CD4-positive, alpha-beta T cell (primary cell): ENCODE measurements at regions not wholly inside any gene's neighbourhood (a gene's known extent, or its start where the extent isn't known, plus 50 kb on each side); places are given as distances from the start of the nearest gene placed in this dataset.

Experiments used
- ATAC-seq: fragments of 200-7000 bp; cut with Tn5 transposase; one replicate; pipeline ENCODE4 v1.10.0; 2022; ENCODE audit warnings: mild to moderate bottlenecking; ENCODE audit not compliant: poor library complexity
- CTCF ChIA-PET: fragments of 350-600 bp; sonication (Branson Sonifier 250); formaldehyde crosslinking; loops from one replicate; lab custom pipeline; 2021; ENCODE audit warnings: antibody characterized with exemption, inconsistent platforms; lab: Charles Lee
- POLR2A ChIA-PET: fragments of 350-600 bp; sonication (Branson Sonifier 250); formaldehyde crosslinking; loops from one replicate; lab custom pipeline; 2021; ENCODE audit warnings: antibody characterized with exemption, inconsistent platforms; lab: Charles Lee
- DNase-seq, 14 experiments: peaks; one replicate each; pipeline ENCODE4 v3.0.0-alpha.2; 2013 to 2020; ENCODE audit warnings: mixed read lengths in 2 of 14
- H3K27ac ChIP-seq, 2 donors: one replicate each; pipeline versions ENCODE4 v1.5.1 to v1.7.0; 2013; ENCODE audit warnings: low read length in 2 of 2, low read depth in 1 of 2, mild to moderate bottlenecking in 1 of 2
- H3K27me3 ChIP-seq, 2 experiments: 1 replicate in 1 of 2; 2 replicates in 1 of 2; pipeline versions ENCODE4 v1.6.1 to v1.7.0; 2013; ENCODE audit warnings: low read length in 2 of 2, control low read depth in 1 of 2, mild to moderate bottlenecking in 1 of 2, moderate library complexity in 1 of 2; ENCODE audit not compliant: insufficient read depth in 2 of 2, control insufficient read depth in 1 of 2
- H3K36me3 ChIP-seq: one replicate; pipeline ENCODE4 v1.6.1; 2013; ENCODE audit warnings: low read length, control low read depth; ENCODE audit not compliant: insufficient read depth
- H3K4me1 ChIP-seq: one replicate; pipeline ENCODE4 v1.6.1; 2013; ENCODE audit warnings: low read length, control low read depth; ENCODE audit not compliant: insufficient read depth
- H3K4me3 ChIP-seq: one replicate; pipeline ENCODE4 v1.5.1; 2013; ENCODE audit warnings: mild to moderate bottlenecking, low read length, moderate library complexity
- H3K9me3 ChIP-seq, 2 experiments: 1 replicate in 1 of 2; 2 replicates in 1 of 2; pipeline versions ENCODE4 v1.6.1 to v1.7.0; 2013; ENCODE audit warnings: low read length in 2 of 2, mild to moderate bottlenecking in 2 of 2, control low read depth in 1 of 2, moderate library complexity in 1 of 2; ENCODE audit not compliant: control insufficient read depth in 1 of 2, insufficient read depth in 1 of 2
- H3K27ac Mint-ChIP-seq: one replicate; pipeline ENCODE4 v1.8.0; 2020; ENCODE audit warnings: mixed read lengths
- H3K27me3 Mint-ChIP-seq: one replicate; pipeline ENCODE4 v1.8.0; 2021; ENCODE audit warnings: mixed read lengths
- H3K36me3 Mint-ChIP-seq: one replicate; pipeline ENCODE4 v1.8.0; 2021; ENCODE audit warnings: low read depth, mixed read lengths
- H3K4me1 Mint-ChIP-seq: one replicate; pipeline ENCODE4 v1.8.0; 2021; ENCODE audit warnings: low read depth, mixed read lengths
- H3K4me3 Mint-ChIP-seq: one replicate; pipeline ENCODE4 v1.8.0; 2020; ENCODE audit warnings: mild to moderate bottlenecking, mixed read lengths
- H3K9me3 Mint-ChIP-seq: one replicate; pipeline ENCODE4 v1.8.0; 2020; ENCODE audit warnings: mixed read lengths
- CTCF ChIP-seq: fragments of 200-600 bp; IDR thresholded peaks from one replicate; pipeline ENCODE4 v1.8.0; 2022; ENCODE audit warnings: antibody characterized with exemption, mild to moderate bottlenecking
- intact Hi-C, 2 experiments: fragments of 100-400 bp; cut with DNase I in 1 of 2; cut with micrococcal nuclease in 1 of 2; formaldehyde crosslinking; loops; one replicate each; pipeline versions ENCODE4 v1.15.1 to v1.9.0; 2023 to 2025; cut with DNase I, micrococcal nuclease

DNA sequence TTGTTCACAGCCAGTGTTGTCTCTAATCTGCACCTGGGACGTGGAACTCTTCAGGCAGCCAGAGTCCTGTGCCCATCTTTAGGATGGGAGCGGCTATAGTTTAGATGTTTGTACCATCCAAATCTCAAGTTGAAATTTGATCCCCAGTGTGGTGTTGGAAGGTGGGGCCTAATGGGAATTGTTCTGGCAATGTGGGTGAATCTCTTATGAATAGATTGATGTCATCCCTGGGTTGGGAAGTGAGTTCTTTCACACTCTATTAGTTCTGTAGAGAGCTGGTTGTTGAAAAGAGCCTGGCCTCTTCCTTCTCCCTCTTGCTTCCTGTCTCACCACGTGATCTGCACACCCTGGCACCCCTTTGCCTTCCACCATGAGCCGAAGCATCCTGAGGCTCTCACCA lies 300.9 kb downstream of the TXNL1 start:
- H3K4me1 Mint-ChIP-seq: no peaks in the 10 kb centered on the region
- no peak overlapping the region for H3K27ac Mint-ChIP-seq
- Histone ChIP-seq H3K27ac (no peak overlapping the region), H3K27me3 (no peaks in the 10 kb centered on the region), H3K9me3 (no peaks in the 10 kb centered on the region), H3K36me3 (no peaks in the 10 kb centered on the region), H3K4me3 (no peak overlapping the region), H3K4me1 (no peaks in the 10 kb centered on the region)
- TF ChIP-seq CTCF: no peak
- intact Hi-C loops: no loop called here
- CTCF ChIA-PET: no interaction called here
- no peaks in the 10 kb centered on the region for H3K27me3 Mint-ChIP-seq
- no peak for DNase-seq
- H3K36me3 Mint-ChIP-seq: no peaks in the 10 kb centered on the region
- H3K9me3 Mint-ChIP-seq: peaks cover 3% of the 10 kb centered on the region
- POLR2A ChIA-PET: no interaction called here
- no peak for ATAC-seq
- no peak overlapping the region for H3K4me3 Mint-ChIP-seq

- Histone ChIP-seq H3K4me3 (no peak overlapping the region), H3K4me1 (no peaks in the 10 kb centered on the region), H3K27me3 (no peaks in the 10 kb centered on the region), H3K27ac (no peak overlapping the region), H3K9me3 (no peaks in the 10 kb centered on the region), H3K36me3 (no peaks in the 10 kb centered on the region)
- ChIA-PET POLR2A (no interaction called here), CTCF (no interaction called here)
- no peak for TF ChIP-seq CTCF
- Mint-ChIP-seq H3K4me3 (no peak overlapping the region), H3K36me3 (no peaks in the 10 kb centered on the region), H3K9me3 (no peaks in the 10 kb centered on the region), H3K27ac (no peak overlapping the region), H3K27me3 (no peaks in the 10 kb centered on the region), H3K4me1 (no peaks in the 10 kb centered on the region)
- ATAC-seq (no peak), DNase-seq (no peak)
- intact Hi-C loops: no loop called here
These were observed 304.6 kb downstream of the TXNL1 start for GRCh38 chr18:56333839-56334238.

DNA sequence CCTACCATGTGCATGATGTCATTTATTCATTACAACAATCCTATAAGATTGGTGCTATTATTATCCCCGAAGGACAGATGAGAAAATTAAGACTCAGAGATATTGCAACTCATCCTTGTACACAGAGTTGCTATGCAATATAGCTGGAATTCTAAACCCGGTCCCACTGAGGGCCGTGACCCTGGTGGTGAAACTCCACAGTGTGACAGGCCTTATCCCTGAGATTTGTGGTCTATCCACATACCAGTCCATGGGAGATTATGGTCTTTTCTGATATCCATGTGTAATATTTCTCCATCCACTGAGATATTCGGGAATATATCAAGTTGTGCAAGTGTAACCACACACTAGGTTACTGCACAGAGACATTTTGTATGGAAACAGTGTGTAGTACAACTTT lies 305.2 kb downstream of the TXNL1 start:
- no peaks in the 10 kb centered on the region for H3K27me3 ChIP-seq
- no peak for ATAC-seq
- no peaks in the 10 kb centered on the region for H3K4me1 Mint-ChIP-seq

More for the DNA sequence above, 305.2 kb downstream of the TXNL1 start:
- CTCF ChIA-PET: no interaction called here
- H3K27ac Mint-ChIP-seq: no peak overlapping the region
- DNase-seq: no peak
- H3K27ac ChIP-seq: no peak overlapping the region
- no peak overlapping the region for H3K4me3 ChIP-seq
- no peaks in the 10 kb centered on the region for H3K4me1 ChIP-seq
- no peaks in the 10 kb centered on the region for H3K9me3 ChIP-seq
- H3K27me3 Mint-ChIP-seq: no peaks in the 10 kb centered on the region
- TF ChIP-seq CTCF: no peak
- no peak overlapping the region for H3K4me3 Mint-ChIP-seq
- no peaks in the 10 kb centered on the region for H3K9me3 Mint-ChIP-seq
- POLR2A ChIA-PET: no interaction called here
- intact Hi-C loops: no loop called here
- no peaks in the 10 kb centered on the region for H3K36me3 ChIP-seq
- no peaks in the 10 kb centered on the region for H3K36me3 Mint-ChIP-seq
